H1 (cell line): ENCODE measurements at regions not wholly inside any gene's neighbourhood (a gene's known extent, or its start where the extent isn't known, plus 50 kb on each side); places are given as distances from the start of the nearest gene placed in this dataset.

Experiments
- CTCF ChIA-PET: fragments of 300-600 bp; sonication (Branson Sonifier 250); formaldehyde crosslinking; loops from one replicate; lab custom pipeline; 2021; ENCODE audit not compliant: partially characterized antibody; lab: Charles Lee
- POLR2A ChIA-PET: fragments of 300-600 bp; sonication (Branson Sonifier 250); formaldehyde crosslinking; loops from one replicate; lab custom pipeline; 2021; ENCODE audit warnings: inconsistent platforms; ENCODE audit not compliant: partially characterized antibody; lab: Charles Lee
- DNase-seq, 2 experiments: peaks; one replicate each; pipeline versions ENCODE4 v3.0.0 to v3.0.0-alpha.2; 2010 to 2022; ENCODE audit warnings: low spot score in 2 of 2, low read depth in 1 of 2, mixed read lengths in 1 of 2
- FAIRE-seq: peaks from 2 replicates; lab custom pipeline; 2011; peaks lifted over from hg19 to GRCh38; lab: Jason Lieb, UNC
- H2AFZ ChIP-seq: 2 replicates; pipeline ENCODE4 v1.8.1; 2012; ENCODE audit warnings: low read length, inconsistent platforms
- H2AK5ac ChIP-seq: 2 replicates; pipeline ENCODE4 v1.6.1; 2013; ENCODE audit warnings: low read depth, low read length
- H2BK120ac ChIP-seq: replicated peaks from 2 replicates; pipeline ENCODE3; 2013; ENCODE audit warnings: low read depth, low read length, inconsistent platforms
- H2BK12ac ChIP-seq: 2 replicates; pipeline ENCODE4 v1.6.1; 2013; ENCODE audit warnings: low read depth, low read length
- H2BK15ac ChIP-seq: 2 replicates; pipeline ENCODE4 v1.6.1; 2013; ENCODE audit warnings: low read length
- H2BK20ac ChIP-seq: 2 replicates; pipeline ENCODE4 v1.6.1; 2013; ENCODE audit warnings: low read length
- H2BK5ac ChIP-seq: 2 replicates; pipeline ENCODE4 v1.6.1; 2013; ENCODE audit warnings: low read depth, low read length
- H3K14ac ChIP-seq: 2 replicates; pipeline ENCODE4 v1.6.1; 2013; ENCODE audit warnings: inconsistent platforms; ENCODE audit not compliant: insufficient read length
- H3K18ac ChIP-seq: 2 replicates; pipeline ENCODE4 v1.6.1; 2013; ENCODE audit warnings: low read length; ENCODE audit errors: extremely low read depth
- H3K23ac ChIP-seq: 2 replicates; pipeline ENCODE4 v1.6.1; 2013; ENCODE audit warnings: inconsistent platforms; ENCODE audit not compliant: insufficient read length
- H3K23me2 ChIP-seq: 2 replicates; pipeline ENCODE4 v1.6.1; 2013; ENCODE audit warnings: low read depth, low read length
- H3K27ac ChIP-seq: 2 replicates; pipeline ENCODE4 v1.6.1; 2011; ENCODE audit warnings: low read depth, low read length, inconsistent platforms
- H3K27me3 ChIP-seq, 4 experiments: replicated peaks in 1 of 4; 1 replicate in 1 of 4; 2 replicates in 3 of 4; pipeline versions ENCODE4 v1.6.1 to v1.8.1; 2011 to 2013; ENCODE audit warnings: low read length in 3 of 4, mild to moderate bottlenecking in 3 of 4, inconsistent platforms in 2 of 4, mixed read lengths in 2 of 4, moderate library complexity in 1 of 4; ENCODE audit not compliant: control insufficient read depth in 3 of 4, insufficient read depth in 3 of 4; ENCODE audit errors: extremely low read depth in 1 of 4
- H3K36me3 ChIP-seq, 4 experiments: 2 replicates each; pipeline versions ENCODE4 v1.6.1 to v1.8.1; 2011 to 2013; ENCODE audit warnings: mild to moderate bottlenecking in 4 of 4, low read length in 3 of 4, moderate library complexity in 2 of 4, control low read depth in 1 of 4, inconsistent platforms in 1 of 4; ENCODE audit not compliant: insufficient read depth in 4 of 4, control insufficient read depth in 2 of 4
- H3K4ac ChIP-seq: replicated peaks from 2 replicates; pipeline ENCODE3; 2013; ENCODE audit warnings: low read length, low read depth, mixed read lengths, inconsistent platforms; ENCODE audit not compliant: insufficient read length
- H3K4me1 ChIP-seq, 4 experiments: replicated peaks in 1 of 4; 1 replicate in 1 of 4; 2 replicates in 3 of 4; pipeline versions ENCODE4 v1.6.1 to v1.8.1; 2011 to 2013; ENCODE audit warnings: low read length in 3 of 4, inconsistent platforms in 2 of 4, mixed read lengths in 1 of 4; ENCODE audit not compliant: insufficient read depth in 4 of 4, control insufficient read depth in 3 of 4
- H3K4me2 ChIP-seq, 2 experiments: 2 replicates each; pipeline versions ENCODE4 v1.6.1 to v1.8.1; 2011 to 2013; ENCODE audit warnings: low read depth in 2 of 2, low read length in 2 of 2, control low read depth in 1 of 2, inconsistent platforms in 1 of 2, mild to moderate bottlenecking in 1 of 2; ENCODE audit not compliant: insufficient read depth in 1 of 2
- H3K4me3 ChIP-seq, 4 experiments: fragments of 200-600, 300-600 bp in 1 of 4; sonication (generic), shearing (Covaris generic), sonication (Bioruptor Twin) in 1 of 4; 2 replicates each; pipeline versions ENCODE4 v1.5.1 to v1.8.1; 2011 to 2016; ENCODE audit warnings: low read length in 4 of 4, low read depth in 3 of 4, control low read depth in 2 of 4, inconsistent platforms in 2 of 4, mild to moderate bottlenecking in 2 of 4, mixed read lengths in 1 of 4, moderate library complexity in 1 of 4; ENCODE audit not compliant: insufficient read depth in 2 of 4; ENCODE audit errors: extremely low read depth in 1 of 4
- H3K56ac ChIP-seq: replicated peaks from 2 replicates; pipeline ENCODE3; 2013; ENCODE audit warnings: low read depth, mild to moderate bottlenecking, mixed read lengths, low read length, inconsistent platforms; ENCODE audit not compliant: insufficient read length
- H3K79me1 ChIP-seq: 2 replicates; pipeline ENCODE4 v1.6.1; 2013; ENCODE audit warnings: low read depth, low read length, control low read depth
- H3K79me2 ChIP-seq, 2 experiments: 2 replicates each; pipeline versions ENCODE4 v1.6.1 to v1.8.1; 2012 to 2013; ENCODE audit warnings: low read length in 2 of 2, mild to moderate bottlenecking in 2 of 2, inconsistent platforms in 1 of 2; ENCODE audit not compliant: insufficient read depth in 2 of 2, control insufficient read depth in 1 of 2
- H3K9ac ChIP-seq, 4 experiments: replicated peaks in 1 of 4; 1 replicate in 1 of 4; 2 replicates in 3 of 4; pipeline versions ENCODE4 v1.6.1 to v1.8.1; 2011 to 2013; ENCODE audit warnings: low read depth in 3 of 4, low read length in 3 of 4, control low read depth in 2 of 4, mild to moderate bottlenecking in 2 of 4, moderate library complexity in 2 of 4, inconsistent platforms in 1 of 4; ENCODE audit errors: extremely low read depth in 1 of 4
- H3K9me3 ChIP-seq, 2 experiments: 2 replicates each; pipeline versions ENCODE4 v1.6.1 to v1.8.1; 2012 to 2013; ENCODE audit warnings: mild to moderate bottlenecking in 2 of 2, moderate library complexity in 2 of 2, control low read depth in 1 of 2, inconsistent platforms in 1 of 2, low read depth in 1 of 2, low read length in 1 of 2, mixed read lengths in 1 of 2; ENCODE audit not compliant: insufficient read depth in 2 of 2
- H4K20me1 ChIP-seq, 2 experiments: replicated peaks in 1 of 2; 2 replicates each; pipeline versions ENCODE3 to v1.8.1; 2011 to 2013; ENCODE audit warnings: inconsistent platforms in 2 of 2, low read length in 2 of 2, mild to moderate bottlenecking in 1 of 2; ENCODE audit not compliant: insufficient read depth in 2 of 2, control insufficient read depth in 1 of 2
- H4K5ac ChIP-seq: 2 replicates; pipeline ENCODE4 v1.6.1; 2013; ENCODE audit warnings: low read length, low read depth, mixed read lengths, inconsistent platforms; ENCODE audit not compliant: insufficient read length
- H4K8ac ChIP-seq: 2 replicates; pipeline ENCODE4 v1.8.0; 2013; ENCODE audit warnings: mild to moderate bottlenecking, moderate library complexity, low read length, inconsistent platforms; ENCODE audit not compliant: insufficient read depth; ENCODE audit errors: extremely low read depth
- H4K91ac ChIP-seq: replicated peaks from 2 replicates; pipeline ENCODE3; 2013; ENCODE audit warnings: low read length, mixed read lengths, inconsistent platforms; ENCODE audit not compliant: insufficient read length
- CEBPB ChIP-seq: IDR thresholded peaks from 2 replicates; pipeline ENCODE4 v1.6.1; 2012; ENCODE audit warnings: low read depth, low read length
- CTCF ChIP-seq, 3 experiments: IDR thresholded peaks; 1 replicate in 2 of 3; 2 replicates in 1 of 3; pipeline versions ENCODE4 v1.5.1 to v1.6.1; 2011; ENCODE audit warnings: low read length in 3 of 3, mild to moderate bottlenecking in 3 of 3, inconsistent platforms in 2 of 3, low read depth in 1 of 3, moderate library complexity in 1 of 3; ENCODE audit not compliant: insufficient read depth in 1 of 3; ENCODE audit errors: control extremely low read depth in 1 of 3
- RAD21 ChIP-seq, 2 experiments: IDR thresholded peaks in 1 of 2; conservative IDR thresholded peaks in 1 of 2; 2 replicates each; pipeline ENCODE4 v1.6.1; 2011; ENCODE audit warnings: low read depth in 2 of 2, low read length in 2 of 2, improper control_type of control experiment in 1 of 2, inconsistent platforms in 1 of 2, mild to moderate bottlenecking in 1 of 2, moderate library complexity in 1 of 2
- SP1 ChIP-seq: IDR thresholded peaks from 2 replicates; pipeline ENCODE4 v1.6.1; 2011; ENCODE audit warnings: low read depth, low read length
- TEAD4 ChIP-seq: IDR thresholded peaks from 2 replicates; pipeline ENCODE4 v1.6.1; 2012; ENCODE audit warnings: low read depth, low read length, inconsistent platforms, mixed read lengths
- WGBS, 2 experiments: shearing (Covaris generic) in 1 of 2; methylation state at CpG; one replicate each; pipeline versions ENCODE4 v1.1.6 to v1.1.7; 2013 to 2015; ENCODE audit warnings: low lambda C conversion rate in 2 of 2, mixed read lengths in 2 of 2, inconsistent platforms in 1 of 2, low coverage in 1 of 2, missing lambda C conversion rate in 1 of 2; ENCODE audit not compliant: insufficient replicate concordance in 2 of 2, insufficient coverage in 1 of 2, insufficient read length in 1 of 2; ENCODE audit errors: extremely low coverage in 1 of 2, missing lambda C conversion rate in 1 of 2; 5-methylcytosine and 5-hydroxymethylcytosine counted together
- TF ChIP-seq, protein P1 (sequence below): IDR thresholded peaks from 2 replicates; pipeline ENCODE4 v1.6.1; 2012; ENCODE audit warnings: inconsistent platforms

DNA sequence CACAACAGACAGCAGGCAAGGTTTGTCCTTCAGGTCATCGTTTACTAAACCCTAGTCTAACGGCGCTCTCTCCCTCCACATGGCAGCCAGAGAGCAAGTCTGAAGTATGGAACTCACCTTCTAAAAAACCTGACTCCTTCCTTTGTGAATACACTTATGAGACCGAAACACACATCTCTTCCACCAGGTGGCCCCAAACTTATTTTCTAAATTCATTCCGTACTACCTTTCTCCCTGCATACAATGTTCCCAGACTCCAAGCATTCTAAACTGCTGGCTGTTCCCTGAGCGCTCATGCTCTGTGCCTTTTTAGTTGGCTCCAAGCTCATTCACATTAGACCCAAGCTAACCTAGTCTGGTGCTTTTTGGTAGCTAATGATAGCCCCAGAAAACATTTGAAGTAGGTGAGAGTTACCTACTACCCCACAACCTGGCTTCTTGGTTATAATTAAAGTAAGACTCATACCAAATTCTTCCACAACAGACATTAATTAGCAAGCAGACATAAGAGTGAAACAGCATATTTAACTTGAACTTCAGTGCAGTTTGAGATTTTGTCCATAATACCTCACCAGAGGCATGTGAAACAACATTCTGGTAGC is 67.6 kb upstream of the DCLK2 start:
- Histone ChIP-seq H3K18ac (no peak overlapping the region), H3K4me1 (peaks cover 0 to 2% (median 0%) of the 10 kb centered on the region in 4 experiments; a peak in 1 of 7 replicates), H2AFZ (0 out of 2 replicates have a peak overlapping the region, but pooled peaks have one; percentile 54), H3K27ac (no peak overlapping the region), H2AK5ac (no peak overlapping the region), H3K23me2 (no peaks in the 10 kb centered on the region), H3K4me2 (no peak overlapping the region), H2BK15ac (no peak overlapping the region), H3K4ac (no peak overlapping the region), H2BK5ac (no peak overlapping the region), H3K9ac (no peak overlapping the region), H4K91ac (no peak overlapping the region), H4K5ac (no peak overlapping the region), H3K23ac (no peak overlapping the region), H3K36me3 (no peaks in the 10 kb centered on the region), H3K27me3 (no peaks in the 10 kb centered on the region; a peak in 1 of 7 replicates), H4K20me1 (no peaks in the 10 kb centered on the region), H3K56ac (no peak overlapping the region), H3K79me2 (no peaks in the 10 kb centered on the region), H4K8ac (no peak overlapping the region), H3K79me1 (no peaks in the 10 kb centered on the region), H3K9me3 (no peaks in the 10 kb centered on the region), H3K14ac (no peak overlapping the region), H2BK20ac (no peak overlapping the region), H3K4me3 (no peak overlapping the region), H2BK12ac (no peak overlapping the region), H2BK120ac (no peak overlapping the region)
- CTCF ChIA-PET: interaction anchor here (0.7 to 5.6 kb wide), 21 partner anchors 11 to 246 kb away, joined by 3 to 53 read pairs (median 4); no protein-coding TSS in a partner anchor
- DNase-seq (no peak), FAIRE-seq (peak; percentile 60)
- 59% methylated on average over 5 of the region's 6 CpGs; no CpG with 5 or more reads in 1 of the 2 experiments for WGBS, 2 experiments
- TF ChIP-seq RAD21 (IDR thresholded peaks at IDR 0.05 in 1 of 2, conservative IDR thresholded peaks at IDR 0.05 in 1 of 2; ENCODE audit: low read depth in 2 of 2, low read length in 2 of 2): peak; percentile 67 to 71
- TF ChIP-seq, protein P1, sequence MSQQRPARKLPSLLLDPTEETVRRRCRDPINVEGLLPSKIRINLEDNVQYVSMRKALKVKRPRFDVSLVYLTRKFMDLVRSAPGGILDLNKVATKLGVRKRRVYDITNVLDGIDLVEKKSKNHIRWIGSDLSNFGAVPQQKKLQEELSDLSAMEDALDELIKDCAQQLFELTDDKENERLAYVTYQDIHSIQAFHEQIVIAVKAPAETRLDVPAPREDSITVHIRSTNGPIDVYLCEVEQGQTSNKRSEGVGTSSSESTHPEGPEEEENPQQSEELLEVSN: no peak
- TF ChIP-seq CTCF (IDR thresholded peaks at IDR 0.05; ENCODE audit: control extremely low read depth in 1 of 3, insufficient read depth in 1 of 3, low read depth in 1 of 3, low read length in 3 of 3): peak in 2 of 3 experiments; percentile 51 to 56; a peak in 3 of 4 replicates
- TF ChIP-seq CEBPB: no peak
- no peak for TF ChIP-seq SP1
- TF ChIP-seq TEAD4: peak; percentile 55; the same call in 1 of the 2 replicates
- POLR2A ChIA-PET: no interaction called here
